ENCODE measurements at regions not wholly inside any gene's neighbourhood (a gene's known extent, or its start where the extent isn't known, plus 50 kb on each side); places are given as distances from the start of the nearest gene placed in this dataset.
"Not testable (repeated sequence)": the region's sequence is repeated elsewhere in the genome, so short reads cannot be mapped to it uniquely, and the experiment has no call there.

DNA sequence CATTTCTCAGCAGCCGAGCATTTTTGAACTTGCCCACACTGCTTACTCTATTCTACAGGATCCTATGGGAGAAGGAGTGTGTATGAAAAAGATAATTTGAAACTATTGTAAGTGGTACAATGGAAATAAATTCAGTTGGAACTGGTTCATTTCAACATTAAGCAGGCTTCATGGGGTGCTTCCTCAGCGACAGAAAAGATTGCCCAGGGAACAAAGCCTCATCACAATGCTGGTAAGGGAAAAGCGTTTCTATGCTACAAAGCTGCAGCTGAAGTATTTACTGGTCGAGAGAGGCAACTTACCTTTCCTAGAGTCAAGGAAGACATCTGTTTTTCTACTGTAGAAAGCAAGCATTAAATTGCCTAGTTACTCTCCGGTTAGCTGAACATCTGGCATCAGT, 568.2 kb upstream of the ZP4 start:
- intact Hi-C loops (cut with DNase I) = no loop called here
- DNase-seq (ENCODE audit: low spot score) = no peak

DNA sequence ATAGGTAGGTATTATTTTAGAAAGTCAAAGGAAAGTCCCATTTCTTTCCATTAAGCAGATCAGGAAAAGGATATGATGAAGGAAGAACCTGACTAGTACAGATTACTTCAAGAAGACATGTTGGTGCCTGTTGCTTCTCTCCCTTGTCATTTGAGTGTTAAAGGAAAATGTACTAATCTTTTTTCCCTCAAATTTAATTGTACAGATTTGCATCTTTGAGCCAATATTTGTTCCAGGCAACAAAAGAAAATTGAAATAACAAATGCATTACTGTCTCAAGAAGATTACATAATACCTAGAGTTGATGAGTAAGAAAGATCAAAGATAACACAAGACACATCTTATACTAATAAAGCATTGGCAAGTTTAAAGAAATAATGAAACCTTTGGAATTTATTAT, 566.9 kb upstream of the ZP4 start:
- intact Hi-C loops (cut with DNase I) = no loop called here
- no peak for DNase-seq (ENCODE audit: low spot score)

DNA sequence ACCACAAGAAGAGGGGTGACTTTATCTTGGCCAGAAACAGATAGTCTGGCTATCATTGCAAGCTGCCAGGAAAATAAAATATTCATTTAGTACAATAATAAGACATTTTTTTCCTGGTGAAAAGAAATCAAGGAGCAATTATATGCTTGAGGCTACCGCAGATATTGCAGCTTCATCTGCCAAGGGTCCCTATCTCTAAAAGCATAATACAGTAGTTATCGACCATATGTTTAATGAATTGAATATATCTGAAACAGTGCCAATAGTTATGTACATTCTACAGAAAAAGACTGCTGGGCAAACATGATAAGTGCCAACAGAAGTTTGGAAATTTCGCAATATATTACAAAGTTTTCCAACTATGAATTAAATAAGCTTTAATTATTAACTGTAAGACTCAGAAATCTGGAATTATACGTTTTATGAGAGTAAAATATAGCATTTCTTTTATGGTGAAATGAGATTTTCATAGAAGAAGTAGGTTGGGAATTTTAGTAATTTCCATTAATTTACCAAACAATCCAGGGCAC, 561.1 kb upstream of the ZP4 start:
- intact Hi-C loops (cut with DNase I) = no loop called here
- no peak for DNase-seq (ENCODE audit: low spot score)

DNA sequence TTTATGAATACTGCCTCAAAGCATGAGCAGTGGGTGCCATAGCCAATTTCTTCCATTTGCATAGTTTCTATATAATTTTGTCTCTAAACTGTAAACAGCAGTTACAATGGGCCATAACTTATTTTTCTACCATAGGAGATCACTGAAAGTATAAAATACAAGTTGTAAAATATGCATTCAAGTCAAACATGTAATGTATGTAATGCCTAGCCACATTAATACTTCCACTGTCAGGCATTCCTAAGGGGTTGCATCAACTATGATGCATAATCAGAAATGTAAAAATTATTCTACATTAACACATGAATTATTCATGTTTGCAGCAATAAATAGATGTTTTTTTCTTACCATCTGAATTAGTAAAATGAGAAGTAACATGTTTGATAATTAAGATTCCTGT, 560.3 kb upstream of the ZP4 start:
- no peak for DNase-seq (ENCODE audit: low spot score)
- intact Hi-C loops (cut with DNase I) = no loop called here

DNA sequence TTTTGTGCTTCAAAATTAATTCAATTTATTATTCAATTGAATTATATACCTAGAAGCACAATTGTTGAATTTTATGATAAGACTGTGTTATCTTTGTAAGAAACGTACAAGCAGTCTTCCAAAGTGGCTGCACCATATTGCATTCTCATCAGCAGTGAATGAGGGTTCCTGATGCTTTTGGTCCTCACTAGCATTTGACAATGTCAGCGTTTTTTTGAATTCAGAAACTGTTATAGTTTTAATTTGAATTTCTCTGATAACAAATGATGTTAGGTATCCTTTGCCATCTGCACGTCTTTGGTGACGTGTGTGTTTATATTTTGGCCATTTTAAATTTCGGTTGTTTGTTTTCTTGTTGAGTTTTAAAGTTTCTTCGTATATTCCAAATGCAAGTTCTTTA, 553.0 kb upstream of the ZP4 start:
- intact Hi-C loops (cut with DNase I) = no loop called here
- DNase-seq (ENCODE audit: low spot score) = no peak

DNA sequence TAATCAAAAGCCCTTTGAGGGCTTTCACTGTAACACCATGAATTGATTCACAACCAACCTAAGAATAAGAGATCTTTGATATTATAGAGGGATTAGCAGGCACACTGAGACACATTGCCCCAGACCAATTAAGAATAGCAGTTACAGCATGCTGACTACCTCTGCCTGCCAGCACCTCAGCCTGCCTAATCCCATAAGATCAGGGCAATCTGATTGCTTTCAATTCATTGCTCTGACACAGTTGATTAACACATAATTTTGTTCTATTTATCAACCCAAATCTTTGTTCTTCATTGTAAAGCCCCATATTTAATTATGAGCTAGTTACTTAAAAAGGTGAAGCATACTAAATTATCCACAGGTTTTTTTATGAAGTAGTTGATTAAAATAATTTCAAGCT, 548.8 kb upstream of the ZP4 start:
- DNase-seq (ENCODE audit: low spot score) = no peak

DNA sequence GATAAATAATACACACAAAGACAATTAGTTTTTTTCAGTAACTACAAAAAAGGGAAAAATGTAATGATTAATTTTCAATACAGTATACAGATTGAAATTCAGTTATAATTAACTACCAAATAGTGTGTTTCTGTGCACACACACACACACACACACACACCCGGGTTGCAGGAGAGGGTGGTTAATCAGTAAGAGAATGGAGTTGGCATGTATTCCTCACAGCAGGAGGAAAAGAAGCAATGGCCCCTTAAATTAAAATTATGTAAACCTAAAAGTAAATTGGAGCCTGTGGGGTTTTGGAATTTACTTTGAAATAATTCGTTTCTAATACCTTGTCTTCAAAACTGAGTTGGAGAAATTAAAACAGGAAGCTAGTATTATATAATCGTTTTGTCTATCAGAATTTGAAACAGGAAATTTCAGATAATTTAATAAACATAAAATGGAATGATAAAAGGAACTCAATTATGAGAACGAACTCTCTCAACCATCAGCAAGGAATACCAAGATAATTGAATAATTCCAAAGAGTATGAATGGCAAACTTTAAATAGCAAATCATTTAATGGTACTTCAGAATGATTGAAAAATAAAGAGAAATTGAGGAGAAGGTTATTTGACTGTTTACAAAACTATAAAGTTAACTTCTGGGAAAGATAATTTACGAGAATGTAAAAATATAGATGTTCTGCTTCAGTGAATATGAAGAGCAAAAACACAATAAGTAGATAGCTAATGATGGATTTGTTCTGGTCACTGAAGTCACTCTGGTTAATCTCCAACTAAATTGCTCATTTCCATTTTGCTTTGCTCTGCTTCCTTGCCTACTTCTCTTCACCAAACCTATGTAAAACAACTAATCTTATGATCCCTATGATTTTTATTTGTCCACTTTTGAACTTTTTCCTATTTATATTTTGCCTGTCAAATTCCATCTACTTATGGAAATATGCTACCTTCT, 547.9 kb upstream of the ZP4 start:
- intact Hi-C loops (cut with DNase I) = no loop called here
- DNase-seq (ENCODE audit: low spot score) = no peak

More for the DNA sequence above, 548.8 kb upstream of the ZP4 start:
- intact Hi-C loops (cut with DNase I) = no loop called here

DNA sequence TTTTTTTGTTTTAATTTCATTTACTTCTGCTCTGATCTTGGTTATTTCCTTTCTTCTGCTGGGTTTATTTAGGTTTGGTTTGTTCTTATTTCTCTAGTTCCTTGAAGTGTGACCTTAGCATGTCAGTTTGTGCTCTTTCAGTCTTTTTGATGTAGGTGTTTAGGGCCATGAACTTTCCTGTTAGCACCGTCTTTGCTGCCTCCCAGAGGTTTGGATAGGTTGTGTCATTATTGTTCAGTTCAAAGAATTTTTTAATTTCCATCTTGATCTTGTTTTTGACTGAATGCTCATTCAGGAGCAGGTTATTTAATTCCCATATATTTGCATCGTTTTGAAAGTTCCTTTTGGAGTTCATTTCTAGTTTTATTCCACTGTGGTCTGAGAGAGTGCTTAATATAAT, 539.0 kb upstream of the ZP4 start:
- DNase-seq (ENCODE audit: low spot score) = not testable (repeated sequence)

DNA sequence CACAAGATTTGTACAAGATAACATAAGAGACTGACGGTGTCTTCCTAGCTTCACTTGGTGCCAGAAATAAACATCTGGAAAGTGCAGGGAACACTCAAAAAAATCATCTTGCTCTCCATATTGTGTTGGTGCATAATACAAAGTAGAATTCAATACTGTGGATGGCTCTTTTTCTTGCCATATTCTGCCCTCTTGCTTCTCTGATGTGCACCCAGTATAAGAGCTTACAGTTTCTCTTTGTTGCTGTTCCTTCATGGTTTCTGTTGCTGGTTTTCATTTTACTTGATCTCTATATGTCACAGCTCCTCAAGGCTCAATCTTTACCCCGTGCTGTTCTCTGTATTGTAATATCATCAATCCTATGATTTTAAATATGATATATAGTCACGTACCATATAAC, 528.5 kb upstream of the ZP4 start:
- no peak for DNase-seq (ENCODE audit: low spot score)
- intact Hi-C loops (cut with DNase I) = no loop called here

More for the DNA sequence above, 539.0 kb upstream of the ZP4 start:
- intact Hi-C loops (cut with DNase I) = not testable (repeated sequence)

DNA sequence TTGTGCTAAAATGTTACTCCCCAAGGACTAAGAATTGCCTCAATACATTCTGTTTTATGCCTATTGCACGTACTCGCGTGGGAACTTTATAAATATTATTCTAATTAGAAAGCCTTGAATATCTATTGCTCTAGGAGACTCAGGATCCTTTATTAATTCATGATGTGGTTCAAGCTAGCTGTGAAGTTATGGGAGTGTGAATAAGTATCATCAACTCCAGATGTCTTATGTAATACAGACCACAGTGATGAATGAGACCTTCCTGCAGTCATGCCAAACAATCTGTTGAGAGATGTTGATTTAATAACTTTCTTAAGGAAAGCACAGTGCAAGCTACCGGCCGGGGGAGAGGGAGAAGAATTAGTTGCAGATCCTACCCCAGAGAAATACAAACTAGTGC, 519.2 kb upstream of the ZP4 start:
- intact Hi-C loops (cut with DNase I) = no loop called here
- DNase-seq (ENCODE audit: low spot score) = no peak

DNA sequence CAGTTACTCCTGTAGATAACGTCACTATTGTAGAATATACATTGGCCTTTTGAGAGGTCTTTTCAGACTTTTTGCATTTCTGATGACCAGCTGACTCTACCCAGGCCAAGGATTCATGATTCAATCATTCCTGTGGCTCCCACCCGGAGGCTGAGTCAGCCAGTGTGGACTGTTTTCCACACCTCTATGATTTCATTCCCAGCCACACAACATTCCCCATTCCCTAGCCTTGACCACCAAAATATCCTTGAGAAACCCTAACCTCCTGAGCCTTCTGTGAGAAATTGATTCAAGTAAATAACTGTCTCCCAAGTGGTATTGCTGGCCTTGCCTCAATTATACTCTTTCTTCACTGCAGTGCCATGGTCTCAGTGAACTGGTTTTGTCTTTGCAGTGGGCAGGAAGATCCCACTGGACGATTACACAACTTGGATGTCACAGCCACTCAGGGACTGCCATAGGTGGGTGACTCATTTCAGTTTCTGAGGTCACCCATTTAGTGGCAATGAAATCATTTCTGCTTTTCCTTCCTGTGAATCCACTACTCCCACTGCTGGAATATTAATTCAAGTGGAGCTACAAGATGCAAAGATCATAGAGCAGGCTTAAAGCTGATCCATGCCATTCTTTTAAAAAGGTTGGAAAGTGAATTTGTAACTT, 518.6 kb upstream of the ZP4 start:
- no peak for DNase-seq (ENCODE audit: low spot score)

DNA sequence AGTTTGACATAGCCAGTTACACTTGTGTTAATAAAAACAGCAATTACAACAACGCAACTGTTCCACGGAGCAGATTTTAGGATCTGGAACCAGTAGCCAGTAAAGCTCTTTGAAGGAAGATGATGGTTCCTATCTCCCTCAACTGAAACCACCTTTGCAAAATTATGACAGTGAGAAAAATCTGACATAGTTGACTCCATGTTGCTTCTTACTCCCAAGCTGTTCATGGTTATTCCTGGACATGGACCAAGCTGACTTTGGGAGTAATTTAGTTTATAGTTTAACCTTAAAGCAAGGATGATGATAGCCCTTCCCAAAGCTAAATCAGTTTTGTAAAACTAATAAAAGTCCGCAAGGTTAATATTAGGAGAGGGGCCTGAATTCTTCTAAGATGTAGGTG, 518.0 kb upstream of the ZP4 start:
- no peak for DNase-seq (ENCODE audit: low spot score)
- intact Hi-C loops (cut with DNase I) = no loop called here

More for the DNA sequence above, 518.6 kb upstream of the ZP4 start:
- intact Hi-C loops (cut with DNase I) = no loop called here

DNA sequence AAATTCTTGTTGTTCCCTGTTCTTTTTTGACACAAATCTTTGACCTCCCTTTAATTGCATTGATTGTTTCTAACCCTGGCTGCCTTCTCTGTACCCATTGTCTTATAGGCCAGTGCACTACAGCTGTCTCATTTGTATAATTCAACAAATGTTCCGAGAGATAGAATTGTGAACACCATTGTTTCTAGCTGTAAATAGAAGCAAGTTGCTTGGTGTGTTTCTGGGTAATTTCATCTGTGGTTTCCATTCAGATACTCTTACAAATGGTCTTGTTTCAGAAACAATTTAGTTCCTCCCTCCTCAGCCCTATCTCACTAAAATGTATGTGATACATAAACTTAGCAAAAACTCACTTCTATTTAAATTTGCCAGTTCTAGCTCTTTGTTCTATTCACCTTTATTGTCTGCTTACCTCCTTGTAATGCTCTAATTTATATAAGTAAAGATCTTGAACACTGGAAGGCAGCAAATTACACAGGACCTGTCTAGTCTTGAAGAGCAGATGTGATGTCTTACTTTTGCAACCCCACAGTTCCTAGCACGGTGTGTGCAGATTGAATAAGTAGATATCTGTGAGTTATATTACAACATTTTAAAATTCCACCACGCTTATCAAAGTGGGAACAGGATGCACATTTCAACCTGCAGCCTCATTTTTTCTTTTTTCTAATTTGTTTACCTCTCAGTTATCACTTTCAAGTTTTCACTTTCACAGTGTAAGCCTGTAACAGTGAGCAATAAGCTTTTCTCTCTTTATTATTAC, 515.6 kb upstream of the ZP4 start:
- DNase-seq (ENCODE audit: low spot score) = no peak
- intact Hi-C loops (cut with DNase I) = no loop called here

DNA sequence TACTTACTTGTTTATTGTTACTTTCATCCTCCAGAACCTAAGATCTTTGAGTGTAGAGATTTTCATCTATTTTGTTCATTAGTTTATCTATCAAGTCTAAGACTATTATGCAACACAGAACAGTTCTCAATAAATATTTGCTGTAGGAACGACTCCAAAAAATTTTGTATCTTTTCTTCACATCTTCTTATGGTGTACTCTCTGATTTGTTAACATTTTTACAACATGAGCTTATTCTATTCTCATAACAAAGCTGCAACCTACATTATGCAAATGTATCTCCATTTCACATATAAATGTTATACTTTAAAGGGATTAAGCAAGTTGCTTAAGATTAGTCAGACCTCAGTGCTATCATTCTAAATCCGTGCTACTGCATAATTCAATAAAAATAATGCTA, 514.2 kb upstream of the ZP4 start:
- no peak for DNase-seq (ENCODE audit: low spot score)
- intact Hi-C loops (cut with DNase I) = no loop called here

DNA sequence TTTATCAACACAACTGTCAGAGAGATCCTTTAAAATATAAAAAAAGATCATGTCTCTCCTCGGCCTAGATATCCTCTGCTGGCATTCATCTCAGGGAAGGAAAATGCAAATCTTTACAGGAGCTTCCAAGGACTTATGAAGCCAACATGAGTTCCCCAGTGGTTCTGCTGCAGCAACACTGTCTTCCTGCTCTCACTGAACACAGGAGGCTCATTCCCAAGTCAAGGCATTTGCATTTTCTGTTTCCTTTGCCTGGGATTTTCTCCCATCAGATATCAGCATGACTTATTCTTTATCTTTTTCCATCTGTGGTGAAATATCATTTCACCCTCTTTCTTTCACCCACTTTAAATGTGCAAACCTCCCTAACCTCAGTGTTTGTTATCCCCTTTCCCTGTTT, 513.8 kb upstream of the ZP4 start:
- intact Hi-C loops (cut with DNase I) = no loop called here
- DNase-seq (ENCODE audit: low spot score) = no peak

DNA sequence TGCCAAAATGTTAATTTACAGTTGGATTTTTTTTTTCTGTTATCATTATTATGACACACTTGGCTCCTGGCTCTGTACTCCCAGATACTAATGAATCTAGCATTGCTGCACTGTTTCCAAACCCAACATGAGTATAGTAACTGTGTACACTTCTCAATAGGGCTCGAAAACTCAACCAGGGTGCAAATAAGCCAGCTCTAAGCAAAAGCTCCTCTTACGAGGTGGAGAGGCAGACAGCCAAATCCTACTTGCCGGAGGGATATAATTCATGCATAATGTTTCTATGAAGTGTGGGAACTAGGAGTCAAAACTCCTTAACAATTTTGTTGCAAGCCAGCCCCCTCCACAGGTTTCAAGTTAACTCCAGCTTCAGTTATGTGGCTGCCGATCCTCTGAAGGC, 510.4 kb upstream of the ZP4 start:
- no peak for DNase-seq (ENCODE audit: low spot score)
- intact Hi-C loops (cut with DNase I) = no loop called here

DNA sequence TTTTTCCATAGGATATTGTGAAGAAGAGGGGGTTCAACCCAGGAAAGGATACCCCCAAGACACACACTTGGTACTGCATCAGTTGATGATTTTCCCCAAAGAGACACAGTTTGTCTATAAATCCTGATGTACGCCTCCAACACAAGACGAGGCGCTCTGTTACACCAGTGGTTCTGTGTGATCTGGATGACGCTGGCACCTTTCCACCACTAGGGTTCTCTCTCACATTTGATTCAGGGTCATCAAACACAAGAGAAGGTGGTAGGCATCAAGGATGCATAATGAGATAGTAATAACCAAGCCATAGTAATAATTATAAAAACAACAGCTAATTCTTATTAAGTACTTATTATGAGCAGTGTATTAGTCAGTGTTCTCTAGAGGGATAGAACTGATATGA, 508.8 kb upstream of the ZP4 start:
- DNase-seq (ENCODE audit: low spot score) = no peak
- intact Hi-C loops (cut with DNase I) = no loop called here

DNA sequence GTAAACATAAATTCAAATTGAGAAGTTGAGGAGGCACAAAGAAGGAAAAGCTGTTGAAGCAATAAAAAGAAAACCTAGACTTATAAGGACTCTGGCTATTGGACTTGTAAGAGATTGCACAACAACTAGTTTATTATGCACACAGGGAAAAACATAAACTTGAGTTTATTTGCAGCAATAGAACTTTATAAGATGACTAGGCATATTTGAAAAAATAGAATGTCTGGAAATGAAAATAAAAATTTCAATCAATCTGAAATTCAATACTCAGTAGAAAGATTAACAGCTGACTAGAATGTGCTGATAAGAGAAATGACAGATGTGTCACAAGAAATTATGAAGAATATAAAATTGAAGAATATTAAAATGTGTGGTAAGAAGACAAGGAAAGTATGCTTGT, 505.4 kb upstream of the ZP4 start:
- no peak for DNase-seq (ENCODE audit: low spot score)

DNA sequence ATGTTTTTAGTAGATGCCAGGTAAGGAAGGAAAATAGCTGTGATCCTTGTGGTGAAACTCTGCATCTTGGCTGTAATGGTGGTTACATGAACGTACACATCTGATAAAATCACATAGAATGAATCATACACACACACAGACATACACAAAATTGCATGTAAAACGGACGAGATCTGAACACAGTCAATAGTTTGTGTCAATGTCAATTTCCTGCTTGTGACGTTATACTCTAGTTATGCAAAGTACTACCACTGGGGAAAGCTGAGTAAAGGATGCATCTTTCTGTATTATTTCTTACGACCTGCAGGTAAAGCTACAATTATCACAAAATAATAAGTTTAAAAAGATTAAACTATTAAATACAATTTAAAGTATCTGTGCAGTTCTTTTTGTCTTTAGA, 493.7 kb upstream of the ZP4 start:
- no peak for DNase-seq (ENCODE audit: low spot score)

More for the DNA sequence above, 505.4 kb upstream of the ZP4 start:
- intact Hi-C loops (cut with DNase I) = no loop called here

DNA sequence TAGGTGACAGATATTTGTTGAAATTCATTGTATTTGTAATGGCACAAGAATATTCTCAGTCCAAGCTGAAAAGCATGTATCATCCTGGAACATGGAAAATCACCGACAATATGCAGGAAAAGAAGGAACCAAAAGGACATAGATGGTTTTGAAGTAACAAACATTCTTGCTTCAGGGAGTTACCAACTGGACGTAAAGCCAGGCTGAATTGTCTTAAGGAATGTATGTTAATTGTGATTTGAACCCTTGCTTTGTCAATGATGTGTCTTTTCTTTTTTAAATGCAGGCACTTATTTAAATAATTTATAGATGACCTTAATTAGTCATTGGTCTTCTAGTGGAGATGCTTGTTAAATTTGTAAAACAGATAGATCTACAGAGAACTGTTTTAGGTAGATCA, 489.4 kb upstream of the ZP4 start:
- no peak for DNase-seq (ENCODE audit: low spot score)
- intact Hi-C loops (cut with DNase I) = no loop called here

More for the DNA sequence above, 493.7 kb upstream of the ZP4 start:
- intact Hi-C loops (cut with DNase I) = no loop called here
